Activated CD4-positive, alpha-beta memory T cell treated with anti-CD3 and anti-CD28 coated beads for 36 hours (primary cell): ENCODE measurements at regions not wholly inside any gene's neighbourhood (a gene's known extent, or its start where the extent isn't known, plus 50 kb on each side); places are given as distances from the start of the nearest gene placed in this dataset.

Experiments
- CTCF ChIA-PET: fragments of 350-600 bp; sonication (Branson Sonifier 250); formaldehyde crosslinking; loops from one replicate; lab custom pipeline; 2021; ENCODE audit warnings: antibody characterized with exemption, inconsistent platforms; lab: Charles Lee
- POLR2A ChIA-PET: fragments of 350-600 bp; sonication (Branson Sonifier 250); formaldehyde crosslinking; loops from one replicate; lab custom pipeline; 2021; ENCODE audit warnings: antibody characterized with exemption; lab: Charles Lee
- DNase-seq: peaks from one replicate; pipeline ENCODE4 v3.0.0-alpha.2; 2020
- H3K27ac Mint-ChIP-seq: one replicate; pipeline ENCODE4 v1.8.0; 2021; ENCODE audit warnings: mixed read lengths
- H3K27me3 Mint-ChIP-seq: one replicate; pipeline ENCODE4 v1.8.0; 2021; ENCODE audit warnings: mixed read lengths
- H3K36me3 Mint-ChIP-seq: one replicate; pipeline ENCODE4 v1.8.0; 2021; ENCODE audit warnings: mixed read lengths
- H3K4me1 Mint-ChIP-seq: one replicate; pipeline ENCODE4 v1.8.0; 2021; ENCODE audit warnings: low read depth, mixed read lengths
- H3K4me3 Mint-ChIP-seq: one replicate; pipeline ENCODE4 v1.8.0; 2021; ENCODE audit warnings: mild to moderate bottlenecking, mixed read lengths
- H3K9me3 Mint-ChIP-seq: one replicate; pipeline ENCODE4 v1.8.0; 2021; ENCODE audit warnings: mixed read lengths
- intact Hi-C: fragments of 100-400 bp; cut with micrococcal nuclease; formaldehyde crosslinking; loops from one replicate; pipeline ENCODE4 v1.15.1; 2023

DNA sequence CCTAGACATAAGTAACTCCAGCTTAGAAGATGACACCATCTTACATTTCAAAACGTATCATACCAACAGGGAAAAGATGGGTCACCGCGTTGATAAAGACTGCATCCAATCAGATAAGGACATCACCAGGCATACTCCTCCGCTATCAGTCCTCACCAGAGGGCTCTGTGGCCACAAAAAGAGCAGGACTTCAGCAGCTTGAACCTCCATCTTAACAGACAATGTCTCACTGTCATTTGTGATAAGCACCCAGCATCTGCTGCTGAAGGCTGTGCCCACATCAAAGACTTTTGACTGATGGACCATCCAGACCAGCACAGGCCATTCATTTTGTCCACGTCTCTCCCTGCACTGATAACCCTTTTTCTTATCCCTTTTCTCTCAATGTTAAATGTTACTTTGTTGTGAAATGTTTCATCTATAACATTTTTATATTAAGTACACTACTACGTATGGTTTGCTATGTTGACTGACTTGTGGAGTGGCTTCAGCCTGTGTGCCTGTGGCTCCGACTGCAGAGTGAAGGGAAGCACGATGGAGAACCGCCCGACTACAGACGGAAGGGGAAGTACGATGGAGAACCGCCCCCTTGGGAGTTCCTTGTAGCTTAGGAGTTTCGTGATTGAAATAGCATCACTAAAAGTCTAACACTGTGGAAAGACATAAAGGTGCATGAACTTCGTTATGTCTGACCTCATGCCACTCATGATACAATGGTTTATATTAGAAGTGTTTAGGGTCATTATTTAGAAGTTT, 595.4 kb upstream of the AGA start:
- DNase-seq: no peak
- intact Hi-C loops: no loop called here
- peaks cover 2% of the 10 kb centered on the region for H3K9me3 Mint-ChIP-seq
- H3K27ac Mint-ChIP-seq: no peak overlapping the region
- POLR2A ChIA-PET: no interaction called here
- no peaks in the 10 kb centered on the region for H3K27me3 Mint-ChIP-seq
- H3K4me1 Mint-ChIP-seq: no peaks in the 10 kb centered on the region
- H3K4me3 Mint-ChIP-seq: no peak overlapping the region
- H3K36me3 Mint-ChIP-seq: no peaks in the 10 kb centered on the region
- CTCF ChIA-PET: no interaction called here

DNA sequence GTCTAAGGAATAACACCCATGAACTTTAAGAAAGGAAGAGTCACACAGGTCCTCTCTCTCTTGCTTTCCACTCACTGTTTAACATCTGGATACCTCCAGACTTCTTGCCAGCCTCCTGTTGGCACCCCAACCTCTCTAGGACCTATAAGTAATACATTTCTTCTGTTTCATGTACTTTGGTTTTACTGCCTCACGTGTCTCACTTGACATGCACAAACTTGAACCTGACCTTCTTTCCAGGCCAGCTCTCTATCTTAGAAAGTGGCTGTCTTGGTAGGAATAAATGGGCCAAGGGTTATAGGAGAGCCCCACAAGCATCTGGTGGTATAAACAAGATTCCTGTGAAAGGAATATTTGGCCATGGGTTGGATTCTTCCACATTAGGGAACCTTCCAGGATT, 614.8 kb upstream of the AGA start:
- no peaks in the 10 kb centered on the region for H3K4me1 Mint-ChIP-seq
- no peak overlapping the region for H3K27ac Mint-ChIP-seq
- no peak for DNase-seq
- POLR2A ChIA-PET: no interaction called here
- no peaks in the 10 kb centered on the region for H3K27me3 Mint-ChIP-seq
- H3K36me3 Mint-ChIP-seq: no peaks in the 10 kb centered on the region
- H3K9me3 Mint-ChIP-seq: peaks cover 7% of the 10 kb centered on the region
- CTCF ChIA-PET: no interaction called here
- H3K4me3 Mint-ChIP-seq: no peak overlapping the region
- intact Hi-C loops: no loop called here

DNA sequence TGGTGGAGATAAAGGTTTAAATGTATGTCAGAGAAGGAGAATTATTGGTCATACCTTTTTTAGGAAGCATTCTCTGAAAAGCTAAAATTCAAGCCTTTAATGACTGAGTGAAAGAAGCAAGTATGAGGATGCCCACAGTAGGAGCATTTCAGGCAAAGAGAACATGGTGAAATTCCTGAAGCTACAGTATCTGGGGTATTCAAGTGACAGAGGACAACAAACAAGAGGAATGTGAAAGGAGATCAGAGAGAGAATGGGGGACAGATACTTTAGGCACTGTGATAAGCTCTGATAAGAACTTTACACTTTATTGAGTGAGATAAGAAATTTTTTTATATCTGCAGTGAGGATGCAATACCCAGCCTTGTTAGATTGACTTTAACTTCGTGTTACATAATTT, 621.3 kb upstream of the AGA start:
- DNase-seq: no peak
- POLR2A ChIA-PET: no interaction called here
- Mint-ChIP-seq H3K27ac (no peak overlapping the region), H3K36me3 (no peaks in the 10 kb centered on the region), H3K4me1 (no peaks in the 10 kb centered on the region), H3K9me3 (no peaks in the 10 kb centered on the region), H3K4me3 (no peak overlapping the region), H3K27me3 (no peaks in the 10 kb centered on the region)
- intact Hi-C loops: no loop called here
- CTCF ChIA-PET: no interaction called here

DNA sequence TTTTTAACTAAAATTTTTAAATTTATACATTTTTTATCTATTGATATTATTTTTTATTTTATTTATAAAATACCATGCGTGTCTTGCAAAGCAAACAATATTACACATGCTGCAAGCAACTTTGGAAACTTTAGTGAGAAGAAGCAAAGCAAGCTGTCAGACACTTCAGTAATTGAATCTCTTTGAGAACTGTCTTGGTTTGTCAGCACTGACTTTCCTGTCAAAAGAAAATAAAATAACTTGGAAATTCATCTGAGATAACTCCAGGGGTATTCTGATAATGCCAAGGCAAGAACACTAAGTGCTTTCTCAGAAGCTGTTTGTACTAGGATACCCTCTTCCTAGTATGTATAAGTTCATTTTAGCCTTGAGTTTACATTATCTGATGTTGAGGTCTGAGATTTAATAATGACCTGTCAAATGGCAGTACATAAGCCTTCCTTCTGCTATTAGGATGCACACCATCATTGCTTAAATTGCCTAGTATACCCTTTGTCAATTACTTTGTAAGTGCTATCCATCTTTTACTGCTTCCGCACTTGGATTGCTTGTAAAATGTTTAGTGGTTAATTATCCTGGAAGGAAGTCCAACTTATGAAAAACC, 624.2 kb upstream of the AGA start:
- no peak overlapping the region for H3K27ac Mint-ChIP-seq
- H3K4me1 Mint-ChIP-seq: no peaks in the 10 kb centered on the region
- DNase-seq: no peak
- no peaks in the 10 kb centered on the region for H3K36me3 Mint-ChIP-seq
- peaks cover 2% of the 10 kb centered on the region for H3K9me3 Mint-ChIP-seq
- ChIA-PET CTCF (no interaction called here), POLR2A (no interaction called here)
- H3K4me3 Mint-ChIP-seq: no peak overlapping the region
- H3K27me3 Mint-ChIP-seq: no peaks in the 10 kb centered on the region
- intact Hi-C loops: no loop called here

DNA sequence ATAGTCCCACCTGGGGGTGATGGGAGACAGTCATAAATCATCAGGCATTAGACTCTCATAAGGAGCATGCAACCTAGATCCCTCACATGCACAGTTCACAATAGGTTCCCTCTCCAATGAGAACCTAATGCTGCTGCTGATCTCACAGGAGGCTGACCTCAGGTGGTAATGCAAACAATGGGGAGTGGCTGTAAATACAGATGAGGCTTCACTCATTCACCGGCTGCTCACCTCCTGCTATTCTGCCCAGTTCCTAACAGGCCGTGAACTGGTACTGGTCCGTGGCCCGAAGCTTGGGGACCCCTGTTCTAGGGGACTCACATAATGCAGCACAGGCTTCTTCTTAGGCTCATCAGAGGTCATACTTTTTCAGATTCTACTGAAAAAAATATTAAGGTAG, 625.9 kb upstream of the AGA start:
- intact Hi-C loops: no loop called here
- Mint-ChIP-seq H3K9me3 (peaks cover 2% of the 10 kb centered on the region), H3K4me3 (no peak overlapping the region), H3K27me3 (no peaks in the 10 kb centered on the region), H3K4me1 (no peaks in the 10 kb centered on the region), H3K27ac (no peak overlapping the region), H3K36me3 (no peaks in the 10 kb centered on the region)
- CTCF ChIA-PET: no interaction called here
- DNase-seq: no peak
- POLR2A ChIA-PET: no interaction called here

DNA sequence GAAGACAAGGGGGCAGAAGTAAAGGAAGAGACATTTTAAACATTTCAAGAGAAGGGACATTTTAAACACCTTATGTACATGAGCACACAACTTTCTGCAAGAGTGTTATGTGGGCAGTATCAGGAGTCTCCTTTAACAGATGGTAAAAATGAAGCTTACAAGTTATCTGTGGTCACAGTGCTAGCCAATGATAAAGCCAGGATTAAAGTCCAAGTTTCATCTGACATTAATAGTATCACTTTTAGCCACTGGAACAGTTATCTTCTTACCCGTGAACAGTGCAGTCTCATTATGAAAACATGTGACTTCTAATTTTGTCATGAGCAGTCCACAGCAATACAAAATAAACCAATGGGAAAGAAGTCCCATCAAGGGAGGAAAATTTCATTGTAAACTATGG, 627.9 kb upstream of the AGA start:
- CTCF ChIA-PET: no interaction called here
- no peak for DNase-seq
- H3K36me3 Mint-ChIP-seq: no peaks in the 10 kb centered on the region
- POLR2A ChIA-PET: no interaction called here
- intact Hi-C loops: no loop called here
- no peaks in the 10 kb centered on the region for H3K27me3 Mint-ChIP-seq
- no peak overlapping the region for H3K27ac Mint-ChIP-seq
- no peaks in the 10 kb centered on the region for H3K4me1 Mint-ChIP-seq
- no peak overlapping the region for H3K4me3 Mint-ChIP-seq
- peaks cover 2% of the 10 kb centered on the region for H3K9me3 Mint-ChIP-seq

DNA sequence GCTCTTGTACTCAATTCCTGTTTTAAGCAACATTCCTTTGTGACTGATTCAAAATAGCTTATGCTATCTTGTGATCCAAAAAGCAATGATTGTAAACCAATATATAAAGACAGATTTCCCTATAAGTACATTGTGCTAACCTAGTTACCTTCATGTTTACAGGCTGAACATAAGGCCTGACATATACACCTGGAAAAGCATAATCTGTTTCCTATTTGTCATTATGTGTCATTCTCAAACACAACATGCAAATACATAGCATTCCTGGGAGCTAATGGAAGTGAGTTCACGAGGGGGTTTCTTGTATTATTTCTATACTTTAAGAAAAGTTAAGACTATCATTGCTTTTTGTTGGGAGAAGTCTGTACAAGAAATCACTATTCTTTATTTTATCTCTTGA, 638.1 kb upstream of the AGA start:
- Mint-ChIP-seq H3K9me3 (peaks cover 4% of the 10 kb centered on the region), H3K4me1 (no peaks in the 10 kb centered on the region), H3K27ac (no peak overlapping the region), H3K27me3 (no peaks in the 10 kb centered on the region), H3K4me3 (no peak overlapping the region), H3K36me3 (no peaks in the 10 kb centered on the region)
- intact Hi-C loops: no loop called here
- ChIA-PET CTCF (no interaction called here), POLR2A (no interaction called here)
- no peak for DNase-seq

DNA sequence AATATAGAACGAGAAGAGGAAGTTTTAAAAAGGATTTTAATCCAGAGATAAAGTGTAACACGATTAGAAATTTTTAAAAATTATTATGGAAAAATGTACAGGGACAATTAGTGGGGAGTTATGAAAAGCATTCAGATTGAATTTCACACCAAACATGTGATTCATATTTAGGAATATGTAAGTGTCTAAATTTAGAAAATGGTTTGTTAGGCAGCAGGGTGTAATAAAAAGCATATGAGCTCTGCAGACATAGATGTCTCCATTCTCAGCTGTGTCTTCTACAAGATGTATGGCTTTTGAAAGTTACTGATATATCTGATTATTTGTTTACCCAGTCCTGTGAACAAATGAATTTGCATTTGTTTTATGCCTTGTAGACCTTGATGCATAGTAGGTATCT, 638.9 kb upstream of the AGA start:
- intact Hi-C loops: no loop called here
- Mint-ChIP-seq H3K27me3 (no peaks in the 10 kb centered on the region), H3K4me1 (no peaks in the 10 kb centered on the region), H3K4me3 (no peak overlapping the region), H3K36me3 (no peaks in the 10 kb centered on the region), H3K9me3 (peaks cover 4% of the 10 kb centered on the region), H3K27ac (no peak overlapping the region)
- DNase-seq: no peak
- ChIA-PET CTCF (no interaction called here), POLR2A (no interaction called here)

DNA sequence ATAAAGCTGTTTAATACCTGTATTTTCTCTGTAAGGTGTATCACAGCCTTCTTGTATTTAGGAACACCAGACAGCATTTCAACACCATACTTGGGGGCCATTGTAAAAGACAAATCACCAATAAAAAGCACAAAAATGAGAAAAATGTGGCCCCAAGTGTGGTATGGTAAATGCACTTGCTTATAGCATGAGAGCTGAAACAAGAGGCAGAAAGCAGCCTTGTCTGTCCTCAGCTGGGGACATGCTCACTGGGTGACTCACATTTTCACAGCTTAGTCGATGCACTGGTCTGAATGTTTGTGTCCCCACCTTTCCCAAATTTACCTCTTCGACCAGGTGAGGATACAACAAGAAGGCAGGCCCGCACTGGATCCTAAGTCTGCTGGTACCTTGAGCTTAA, 639.7 kb upstream of the AGA start:
- POLR2A ChIA-PET: no interaction called here
- CTCF ChIA-PET: no interaction called here
- H3K27ac Mint-ChIP-seq: no peak overlapping the region
- H3K4me3 Mint-ChIP-seq: no peak overlapping the region
- no peaks in the 10 kb centered on the region for H3K27me3 Mint-ChIP-seq
- DNase-seq: no peak
- H3K4me1 Mint-ChIP-seq: no peaks in the 10 kb centered on the region
- no peaks in the 10 kb centered on the region for H3K36me3 Mint-ChIP-seq
- peaks cover 4% of the 10 kb centered on the region for H3K9me3 Mint-ChIP-seq
- intact Hi-C loops: no loop called here

DNA sequence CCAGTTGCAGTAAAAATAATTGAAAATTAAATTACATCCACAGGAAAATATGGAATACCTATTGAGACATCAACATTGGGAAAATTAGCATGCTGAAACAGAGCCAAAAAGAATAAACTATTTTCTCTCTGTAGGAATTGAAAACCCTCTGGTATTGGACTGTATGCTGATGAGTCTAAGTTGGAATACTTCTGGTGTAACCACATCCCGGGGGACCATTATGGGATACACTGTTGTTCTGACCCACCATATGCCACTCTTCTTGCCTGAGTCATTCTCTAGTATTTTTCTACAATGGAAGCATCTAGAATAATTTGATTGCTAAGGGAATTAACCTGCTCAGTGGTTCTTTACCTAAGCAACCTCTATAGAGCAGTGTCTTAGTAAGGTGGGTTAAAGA, 640.7 kb upstream of the AGA start:
- no peak for DNase-seq
- no peaks in the 10 kb centered on the region for H3K4me1 Mint-ChIP-seq
- intact Hi-C loops: no loop called here
- no peak overlapping the region for H3K4me3 Mint-ChIP-seq
- ChIA-PET CTCF (no interaction called here), POLR2A (no interaction called here)
- H3K9me3 Mint-ChIP-seq: peaks cover 4% of the 10 kb centered on the region
- no peaks in the 10 kb centered on the region for H3K36me3 Mint-ChIP-seq
- H3K27me3 Mint-ChIP-seq: no peaks in the 10 kb centered on the region
- H3K27ac Mint-ChIP-seq: no peak overlapping the region

DNA sequence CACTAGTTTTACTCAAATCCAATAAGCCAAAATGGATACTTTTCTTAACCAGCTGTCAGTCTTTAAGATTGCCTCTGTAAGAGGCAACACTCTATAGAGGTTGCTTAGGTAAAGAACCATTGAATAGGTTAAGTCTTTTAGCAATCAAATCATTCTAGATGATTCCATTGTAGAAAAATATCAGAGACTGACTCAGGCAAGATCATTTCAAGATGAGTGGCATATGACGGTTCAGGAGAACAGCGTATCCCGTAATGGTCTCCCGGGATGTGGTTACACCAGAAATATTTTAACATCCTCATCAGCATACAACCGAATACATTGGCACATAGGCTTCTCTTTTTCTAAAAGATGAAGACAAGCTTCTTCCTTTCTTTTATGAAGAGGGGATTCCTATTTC, 641.7 kb upstream of the AGA start:
- no peak overlapping the region for H3K4me3 Mint-ChIP-seq
- H3K36me3 Mint-ChIP-seq: no peaks in the 10 kb centered on the region
- intact Hi-C loops: no loop called here
- H3K4me1 Mint-ChIP-seq: no peaks in the 10 kb centered on the region
- no peaks in the 10 kb centered on the region for H3K27me3 Mint-ChIP-seq
- no peak for DNase-seq
- peaks cover 6% of the 10 kb centered on the region for H3K9me3 Mint-ChIP-seq
- POLR2A ChIA-PET: no interaction called here
- H3K27ac Mint-ChIP-seq: no peak overlapping the region
- CTCF ChIA-PET: no interaction called here

DNA sequence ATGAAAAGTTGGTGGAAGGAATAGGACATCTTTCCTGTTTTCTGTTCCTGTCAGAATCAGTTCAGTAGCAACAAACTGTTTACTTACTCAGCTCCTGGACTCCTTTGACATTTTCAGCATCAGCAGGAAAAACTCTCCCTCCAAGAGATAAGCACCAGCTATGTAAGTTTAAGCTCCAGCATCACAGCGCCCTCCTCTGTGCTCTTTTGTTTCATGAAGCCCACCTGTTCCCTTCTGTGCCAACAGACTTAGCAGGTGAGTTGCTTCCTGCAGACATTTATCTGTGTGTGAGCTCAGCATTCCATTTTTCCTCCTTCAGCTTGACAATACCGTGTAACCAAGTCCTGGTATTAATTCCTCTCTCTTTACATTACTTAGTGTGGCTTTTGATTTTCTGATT, 644.1 kb upstream of the AGA start:
- Mint-ChIP-seq H3K9me3 (peaks cover 6% of the 10 kb centered on the region), H3K36me3 (no peaks in the 10 kb centered on the region), H3K27me3 (no peaks in the 10 kb centered on the region), H3K4me1 (no peaks in the 10 kb centered on the region), H3K4me3 (no peak overlapping the region), H3K27ac (no peak overlapping the region)
- DNase-seq: no peak
- ChIA-PET POLR2A (no interaction called here), CTCF (no interaction called here)
- intact Hi-C loops: no loop called here

DNA sequence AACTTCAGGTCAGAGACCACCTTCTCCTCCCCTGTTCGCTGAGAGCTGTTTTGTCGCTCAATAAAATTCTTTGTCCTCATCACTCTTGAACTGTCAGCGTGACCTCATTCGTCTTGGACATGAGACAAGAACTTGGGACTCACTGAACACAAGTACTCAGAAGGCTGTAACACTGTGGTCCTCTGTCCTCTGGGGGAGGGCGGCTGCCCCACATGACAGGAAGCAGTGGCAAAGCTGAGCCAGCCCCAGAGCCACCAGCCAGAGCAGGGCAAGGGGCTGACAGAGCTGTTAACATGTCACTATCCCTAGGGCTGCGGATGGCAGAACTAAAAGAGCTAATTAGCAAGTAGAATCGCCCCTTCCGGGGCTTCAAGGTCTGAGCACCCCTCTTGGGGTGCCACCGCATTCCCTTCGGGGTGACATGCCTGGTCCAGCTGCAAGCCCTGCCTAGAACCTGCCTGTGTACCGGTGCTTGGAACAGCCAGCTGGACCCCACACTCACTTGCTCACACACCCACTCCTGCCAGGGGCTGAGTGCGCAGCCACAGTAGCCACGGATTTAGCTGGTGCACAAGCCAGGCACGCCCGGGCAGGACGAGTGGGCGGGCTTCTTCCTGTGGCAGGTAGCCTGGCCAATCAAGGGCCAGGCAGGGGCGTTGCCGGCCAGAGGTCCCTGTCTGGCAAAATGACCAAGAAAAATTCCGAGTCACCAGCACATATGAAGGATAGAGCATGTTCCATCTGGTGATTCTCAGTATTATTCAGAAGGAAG, 648.6 kb upstream of the AGA start:
- Mint-ChIP-seq H3K27ac (no peak overlapping the region), H3K36me3 (no peaks in the 10 kb centered on the region), H3K4me1 (no peaks in the 10 kb centered on the region), H3K27me3 (no peaks in the 10 kb centered on the region), H3K9me3 (peaks cover 3% of the 10 kb centered on the region), H3K4me3 (no peak overlapping the region)
- DNase-seq: no peak
- ChIA-PET POLR2A (no interaction called here), CTCF (no interaction called here)
- intact Hi-C loops: no loop called here
